ENCODE measurements at regions not wholly inside any gene's neighbourhood (a gene's known extent, or its start where the extent isn't known, plus 50 kb on each side); places are given as distances from the start of the nearest gene placed in this dataset.

- H3K27me3 ChIP-seq = no peaks in the 10 kb centered on the region
- no peak overlapping the region for H3K4me3 ChIP-seq
- intact Hi-C loops (cut with DNase I) = no loop called here
- 35 to 58% methylated on average over 7 of the region's 7 CpGs for WGBS, 2 donors
- H3K36me3 ChIP-seq = no peaks in the 10 kb centered on the region
- H3K9me3 ChIP-seq = no peaks in the 10 kb centered on the region
- no peak overlapping the region for H3K27ac ChIP-seq
- DNase-seq = no peak
- no peaks in the 10 kb centered on the region for H3K4me1 ChIP-seq
- TF ChIP-seq EP300 (IDR thresholded peaks at IDR 0.05) (no peak), POLR2AphosphoS5 (IDR thresholded peaks at IDR 0.05) (no peak), CTCF (IDR thresholded peaks at IDR 0.05) (no peak), POLR2A (IDR thresholded peaks at IDR 0.05) (no peak)
Measured at GRCh38 chr17:73814075-73814474, 169.8 kb upstream of the SDK2 start.

GRCh38 chr17:73815474-73815873, 171.2 kb upstream of the SDK2 start:
- Histone ChIP-seq H3K4me1 (no peaks in the 10 kb centered on the region), H3K27ac (no peak overlapping the region), H3K9me3 (no peaks in the 10 kb centered on the region), H3K27me3 (no peaks in the 10 kb centered on the region), H3K4me3 (no peak overlapping the region), H3K36me3 (no peaks in the 10 kb centered on the region)
- intact Hi-C loops (cut with DNase I) = no loop called here
- DNase-seq = no peak
- no peak for TF ChIP-seq POLR2A (IDR thresholded peaks at IDR 0.05)
- TF ChIP-seq CTCF (IDR thresholded peaks at IDR 0.05) = no peak
- TF ChIP-seq POLR2AphosphoS5 (IDR thresholded peaks at IDR 0.05) = no peak
- no peak for TF ChIP-seq EP300 (IDR thresholded peaks at IDR 0.05)
- 78 to 83% methylated on average over 5 of the region's 5 CpGs for WGBS, 2 donors

GRCh38 chr17:73819440-73820395, 175.5 kb upstream of the SDK2 start:
- Histone ChIP-seq H3K9me3 (no peaks in the 10 kb centered on the region), H3K4me1 (no peaks in the 10 kb centered on the region), H3K4me3 (no peak overlapping the region), H3K27ac (no peak overlapping the region), H3K36me3 (no peaks in the 10 kb centered on the region), H3K27me3 (peaks cover 0 to 5% (median 0%) of the 10 kb centered on the region in 3 donors)
- intact Hi-C loops (cut with DNase I) = no loop called here
- no peak for TF ChIP-seq EP300 (IDR thresholded peaks at IDR 0.05)
- TF ChIP-seq POLR2AphosphoS5 (IDR thresholded peaks at IDR 0.05) = no peak
- TF ChIP-seq CTCF (IDR thresholded peaks at IDR 0.05) = no peak
- no peak for TF ChIP-seq POLR2A (IDR thresholded peaks at IDR 0.05)
- WGBS, 2 donors = 89 to 92% methylated on average over 19 of the region's 19 CpGs
- peak; percentile 34 for DNase-seq

GRCh38 chr17:73820686-73821448, 176.6 kb upstream of the SDK2 start:
- 29 to 49% methylated on average over 20 of the region's 20 CpGs for WGBS, 2 donors
- intact Hi-C loops (cut with DNase I) = no loop called here

More at GRCh38 chr17:73820686-73821448, 176.6 kb upstream of the SDK2 start:
- H3K4me3 ChIP-seq = no peak overlapping the region
- peaks cover 0 to 5% (median 0%) of the 10 kb centered on the region in 3 donors for H3K27me3 ChIP-seq
- no peak overlapping the region for H3K27ac ChIP-seq
- no peak for TF ChIP-seq POLR2A (IDR thresholded peaks at IDR 0.05)
- no peak for TF ChIP-seq POLR2AphosphoS5 (IDR thresholded peaks at IDR 0.05)
- TF ChIP-seq CTCF (IDR thresholded peaks at IDR 0.05) = no peak
- no peak for TF ChIP-seq EP300 (IDR thresholded peaks at IDR 0.05)
- no peaks in the 10 kb centered on the region for H3K4me1 ChIP-seq
- H3K9me3 ChIP-seq = no peaks in the 10 kb centered on the region
- H3K36me3 ChIP-seq = no peaks in the 10 kb centered on the region
- peak; percentile 12 for DNase-seq
